ENCODE measurements at regions not wholly inside any gene's neighbourhood (a gene's known extent, or its start where the extent isn't known, plus 50 kb on each side); places are given as distances from the start of the nearest gene placed in this dataset.
"Not testable (repeated sequence)": the region's sequence is repeated elsewhere in the genome, so short reads cannot be mapped to it uniquely, and the experiment has no call there.

DNA sequence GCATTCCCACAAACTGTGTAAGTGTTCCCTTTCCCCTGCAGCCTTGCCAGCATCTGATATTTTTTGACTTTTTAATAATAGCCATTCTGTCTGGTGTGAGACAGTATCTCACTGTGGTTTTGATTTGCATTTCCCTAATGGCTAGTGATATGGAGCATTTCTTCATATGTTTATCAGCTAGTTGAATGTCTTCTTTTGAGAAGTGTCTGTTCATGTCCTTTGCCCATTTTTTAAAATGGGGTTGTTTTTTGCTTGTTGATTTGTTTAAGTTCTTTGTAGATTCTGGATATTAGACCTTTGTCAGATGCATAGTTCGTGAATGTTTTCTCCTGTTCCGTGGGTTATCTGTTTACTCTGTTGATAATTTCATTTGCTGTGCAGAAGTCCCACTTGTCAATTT, 492.8 kb downstream of the JRKL start:
- TF ChIP-seq, protein P1, sequence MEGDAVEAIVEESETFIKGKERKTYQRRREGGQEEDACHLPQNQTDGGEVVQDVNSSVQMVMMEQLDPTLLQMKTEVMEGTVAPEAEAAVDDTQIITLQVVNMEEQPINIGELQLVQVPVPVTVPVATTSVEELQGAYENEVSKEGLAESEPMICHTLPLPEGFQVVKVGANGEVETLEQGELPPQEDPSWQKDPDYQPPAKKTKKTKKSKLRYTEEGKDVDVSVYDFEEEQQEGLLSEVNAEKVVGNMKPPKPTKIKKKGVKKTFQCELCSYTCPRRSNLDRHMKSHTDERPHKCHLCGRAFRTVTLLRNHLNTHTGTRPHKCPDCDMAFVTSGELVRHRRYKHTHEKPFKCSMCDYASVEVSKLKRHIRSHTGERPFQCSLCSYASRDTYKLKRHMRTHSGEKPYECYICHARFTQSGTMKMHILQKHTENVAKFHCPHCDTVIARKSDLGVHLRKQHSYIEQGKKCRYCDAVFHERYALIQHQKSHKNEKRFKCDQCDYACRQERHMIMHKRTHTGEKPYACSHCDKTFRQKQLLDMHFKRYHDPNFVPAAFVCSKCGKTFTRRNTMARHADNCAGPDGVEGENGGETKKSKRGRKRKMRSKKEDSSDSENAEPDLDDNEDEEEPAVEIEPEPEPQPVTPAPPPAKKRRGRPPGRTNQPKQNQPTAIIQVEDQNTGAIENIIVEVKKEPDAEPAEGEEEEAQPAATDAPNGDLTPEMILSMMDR (IDR thresholded peaks at IDR 0.05; ENCODE audit: low read depth, low read length) = not testable (repeated sequence)
- TF ChIP-seq EZH2phosphoT487 (IDR thresholded peaks at IDR 0.05; ENCODE audit: low read depth) = not testable (repeated sequence)

Measured in OCI-LY3 (cell line).